ENCODE measurements at regions not wholly inside any gene's neighbourhood (a gene's known extent, or its start where the extent isn't known, plus 50 kb on each side); places are given as distances from the start of the nearest gene placed in this dataset.

DNA sequence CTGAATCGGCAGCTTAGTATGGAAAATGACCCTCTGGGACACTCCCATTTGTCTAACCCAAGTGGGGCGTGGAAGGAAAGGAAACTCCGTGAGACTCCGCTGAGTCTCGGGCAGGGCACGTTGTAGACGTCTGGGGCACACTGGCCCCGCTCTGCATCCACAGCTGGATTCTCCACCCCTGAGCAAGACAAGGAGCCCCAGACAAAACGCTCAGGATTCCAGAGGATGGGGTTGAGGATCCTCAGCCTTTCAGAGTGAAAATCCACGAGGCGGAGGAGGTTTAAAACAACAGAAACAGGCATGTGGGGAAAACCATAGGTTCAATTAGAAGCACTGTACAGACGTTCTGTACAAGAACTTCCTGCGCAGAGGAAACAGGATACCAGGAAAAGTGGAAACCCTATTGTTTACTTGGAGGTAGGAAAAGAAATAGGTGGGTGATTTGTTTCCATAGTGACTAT, 124.9 kb upstream of the ZNF236 start:
- ChIA-PET CTCF (ENCODE audit: partially characterized antibody) (no interaction called here), POLR2A (ENCODE audit: partially characterized antibody) (no interaction called here)
- Mint-ChIP-seq H3K4me1 (peaks cover 0 to 2% (median 0%) of the 10 kb centered on the region in 4 donors), H3K9me3 (peaks cover 0 to 2% (median 0%) of the 10 kb centered on the region in 8 donors), H3K36me3 (no peaks in the 10 kb centered on the region), H3K4me3 (no peak overlapping the region), H3K27ac (peak overlapping the region in 1 of 7 donors; percentile 37), H3K27me3 (peaks cover 35 to 40% of the 10 kb centered on the region in 2 donors)
- Histone ChIP-seq H3K9me3 (ENCODE audit: control insufficient read depth in 1 of 2, low read length in 2 of 2) (no peaks in the 10 kb centered on the region), H3K27ac (ENCODE audit: low read depth, low read length) (no peak overlapping the region), H3K27me3 (ENCODE audit: insufficient read depth, low read length) (peaks cover 7% of the 10 kb centered on the region), H3K36me3 (ENCODE audit: insufficient read depth, low read length) (no peaks in the 10 kb centered on the region), H3K4me1 (ENCODE audit: insufficient read depth, low read length) (no peaks in the 10 kb centered on the region), H3K4me3 (ENCODE audit: low read length in 2 of 2) (no peak overlapping the region)
- no peak for DNase-seq
- intact Hi-C loops (cut with micrococcal nuclease), result no loop called here

DNA sequence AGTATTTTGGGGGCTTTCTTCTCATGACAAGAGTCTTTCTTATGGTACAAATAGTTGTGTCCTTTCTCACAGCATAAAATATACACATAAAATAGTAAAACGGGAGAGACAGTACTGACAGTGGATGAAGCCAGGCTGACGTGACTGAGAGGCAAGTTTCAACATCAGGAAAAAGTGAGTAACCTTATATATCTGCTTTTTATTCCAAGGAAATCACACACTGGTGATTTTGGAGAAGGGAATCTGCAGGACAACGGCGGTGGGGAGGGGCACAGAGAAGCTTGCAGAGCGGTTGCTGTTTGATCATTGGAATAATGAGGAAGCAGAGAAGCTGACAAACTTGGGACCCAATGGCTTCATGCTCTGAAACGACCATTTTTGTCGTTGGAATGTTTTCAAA, 130.6 kb upstream of the ZNF236 start:
- no peaks in the 10 kb centered on the region for H3K4me1 ChIP-seq (ENCODE audit: insufficient read depth, low read length)
- H3K4me3 Mint-ChIP-seq, result no peak overlapping the region
- H3K4me3 ChIP-seq (ENCODE audit: low read length in 2 of 2), result no peak overlapping the region
- H3K27me3 ChIP-seq (ENCODE audit: insufficient read depth, low read length), result no peaks in the 10 kb centered on the region
- peaks cover 2 to 7% (median 2%) of the 10 kb centered on the region in 4 donors for H3K4me1 Mint-ChIP-seq
- no peak overlapping the region for H3K27ac ChIP-seq (ENCODE audit: low read depth, low read length)
- H3K27me3 Mint-ChIP-seq, result peaks cover 19 to 35% of the 10 kb centered on the region in 2 donors
- intact Hi-C loops (cut with micrococcal nuclease), result no loop called here
- ChIA-PET POLR2A (ENCODE audit: partially characterized antibody) (no interaction called here), CTCF (ENCODE audit: partially characterized antibody) (no interaction called here)
- no peaks in the 10 kb centered on the region for H3K9me3 ChIP-seq (ENCODE audit: control insufficient read depth in 1 of 2, low read length in 2 of 2)
- no peaks in the 10 kb centered on the region for H3K36me3 Mint-ChIP-seq
- H3K36me3 ChIP-seq (ENCODE audit: insufficient read depth, low read length), result no peaks in the 10 kb centered on the region
- H3K27ac Mint-ChIP-seq, result no peak overlapping the region
- peaks cover 0 to 2% (median 0%) of the 10 kb centered on the region in 8 donors for H3K9me3 Mint-ChIP-seq
- no peak for DNase-seq

DNA sequence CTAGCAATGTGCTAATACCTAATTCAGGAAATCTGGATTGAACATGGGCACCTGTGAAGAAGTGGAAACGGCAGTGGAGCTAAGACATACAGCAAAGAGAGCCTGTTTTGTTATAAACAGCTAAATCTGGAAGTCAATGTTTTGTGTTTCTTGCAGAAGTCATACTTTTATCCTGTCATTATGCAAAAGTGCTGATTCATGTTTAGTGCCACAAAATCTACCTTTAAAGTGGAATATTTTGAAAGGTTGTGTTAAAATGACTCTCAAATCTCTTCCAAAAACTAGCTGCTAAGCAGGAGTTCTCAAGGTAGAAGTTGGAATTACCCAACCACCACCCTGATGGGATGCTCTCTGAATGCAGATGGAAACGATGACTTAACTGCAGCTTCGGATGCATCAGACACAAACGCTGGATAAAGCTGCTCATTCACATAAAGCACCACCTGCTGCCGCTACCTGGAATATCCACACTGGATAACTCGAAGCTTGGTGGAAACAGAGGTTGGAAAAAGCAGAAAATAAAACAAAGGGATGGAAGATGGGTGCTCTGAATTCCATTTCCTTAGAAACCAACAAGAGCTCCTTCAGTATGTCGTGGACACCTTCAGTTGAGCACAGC, 132.6 kb upstream of the ZNF236 start:
- Histone ChIP-seq H3K4me3 (ENCODE audit: low read length in 2 of 2) (no peak overlapping the region), H3K36me3 (ENCODE audit: insufficient read depth, low read length) (no peaks in the 10 kb centered on the region), H3K4me1 (ENCODE audit: insufficient read depth, low read length) (no peaks in the 10 kb centered on the region), H3K27ac (ENCODE audit: low read depth, low read length) (no peak overlapping the region), H3K27me3 (ENCODE audit: insufficient read depth, low read length) (no peaks in the 10 kb centered on the region), H3K9me3 (ENCODE audit: control insufficient read depth in 1 of 2, low read length in 2 of 2) (no peaks in the 10 kb centered on the region)
- ChIA-PET CTCF (ENCODE audit: partially characterized antibody) (no interaction called here), POLR2A (ENCODE audit: partially characterized antibody) (no interaction called here)
- Mint-ChIP-seq H3K27ac (no peak overlapping the region), H3K27me3 (peaks cover 15 to 28% of the 10 kb centered on the region in 2 donors), H3K9me3 (no peaks in the 10 kb centered on the region), H3K4me1 (peaks cover 2 to 9% (median 4%) of the 10 kb centered on the region in 4 donors), H3K4me3 (no peak overlapping the region), H3K36me3 (no peaks in the 10 kb centered on the region)
- intact Hi-C loops (cut with micrococcal nuclease), result no loop called here
- no peak for DNase-seq

DNA sequence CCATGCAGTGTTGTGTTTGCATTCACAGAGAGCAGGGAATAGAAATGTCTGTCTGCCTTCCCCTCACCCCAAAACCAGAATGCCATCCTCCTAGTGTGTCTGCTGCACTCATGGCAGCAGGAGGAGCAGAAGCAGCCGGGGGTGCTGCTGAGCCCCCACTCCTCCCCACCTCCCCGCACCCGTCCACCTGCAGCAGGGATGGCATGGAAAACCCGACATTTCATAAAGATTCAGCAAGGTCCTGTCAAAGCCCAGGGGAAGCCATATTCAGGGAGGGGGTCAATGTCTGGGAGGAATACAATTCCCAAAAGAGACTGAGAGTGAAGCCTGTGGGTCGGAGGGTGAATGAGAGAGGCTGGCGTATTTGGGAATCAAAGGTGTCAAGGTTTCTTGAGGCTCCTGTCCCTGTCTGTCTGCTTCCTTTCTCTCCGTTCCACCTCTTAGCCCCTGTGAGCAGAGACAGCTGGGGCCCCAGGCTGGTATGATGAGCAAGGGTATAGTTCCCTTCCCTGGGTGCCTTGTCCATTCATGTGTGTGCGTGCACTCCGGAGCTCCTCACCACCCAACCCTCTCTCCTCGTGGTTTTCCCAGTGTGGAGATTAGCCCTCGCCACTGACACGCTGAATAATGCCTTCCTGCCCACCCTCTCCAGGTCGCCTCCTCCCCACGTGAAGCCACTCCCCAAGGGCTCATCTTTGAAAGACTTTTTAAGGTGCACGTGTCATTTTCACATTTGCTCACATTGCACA, 133.5 kb upstream of the ZNF236 start:
- Mint-ChIP-seq H3K4me1 (peaks cover 2 to 9% (median 4%) of the 10 kb centered on the region in 4 donors), H3K9me3 (no peaks in the 10 kb centered on the region), H3K27me3 (peaks cover 17 to 28% of the 10 kb centered on the region in 2 donors), H3K36me3 (no peaks in the 10 kb centered on the region), H3K4me3 (peak overlapping the region in 2 of 8 donors; percentile 13 to 27), H3K27ac (no peak overlapping the region)
- CTCF ChIA-PET (ENCODE audit: partially characterized antibody), result interaction anchor here (0.8 kb wide), 1 partner anchor 290 kb away, joined by 3 read pairs; no protein-coding TSS in a partner anchor
- Histone ChIP-seq H3K27ac (ENCODE audit: low read depth, low read length) (no peak overlapping the region), H3K36me3 (ENCODE audit: insufficient read depth, low read length) (no peaks in the 10 kb centered on the region), H3K4me3 (ENCODE audit: low read length in 2 of 2) (no peak overlapping the region), H3K27me3 (ENCODE audit: insufficient read depth, low read length) (no peaks in the 10 kb centered on the region), H3K9me3 (ENCODE audit: control insufficient read depth in 1 of 2, low read length in 2 of 2) (no peaks in the 10 kb centered on the region), H3K4me1 (ENCODE audit: insufficient read depth, low read length) (no peaks in the 10 kb centered on the region)
- intact Hi-C loops (cut with micrococcal nuclease), result no loop called here
- POLR2A ChIA-PET (ENCODE audit: partially characterized antibody), result no interaction called here
- no peak for DNase-seq

DNA sequence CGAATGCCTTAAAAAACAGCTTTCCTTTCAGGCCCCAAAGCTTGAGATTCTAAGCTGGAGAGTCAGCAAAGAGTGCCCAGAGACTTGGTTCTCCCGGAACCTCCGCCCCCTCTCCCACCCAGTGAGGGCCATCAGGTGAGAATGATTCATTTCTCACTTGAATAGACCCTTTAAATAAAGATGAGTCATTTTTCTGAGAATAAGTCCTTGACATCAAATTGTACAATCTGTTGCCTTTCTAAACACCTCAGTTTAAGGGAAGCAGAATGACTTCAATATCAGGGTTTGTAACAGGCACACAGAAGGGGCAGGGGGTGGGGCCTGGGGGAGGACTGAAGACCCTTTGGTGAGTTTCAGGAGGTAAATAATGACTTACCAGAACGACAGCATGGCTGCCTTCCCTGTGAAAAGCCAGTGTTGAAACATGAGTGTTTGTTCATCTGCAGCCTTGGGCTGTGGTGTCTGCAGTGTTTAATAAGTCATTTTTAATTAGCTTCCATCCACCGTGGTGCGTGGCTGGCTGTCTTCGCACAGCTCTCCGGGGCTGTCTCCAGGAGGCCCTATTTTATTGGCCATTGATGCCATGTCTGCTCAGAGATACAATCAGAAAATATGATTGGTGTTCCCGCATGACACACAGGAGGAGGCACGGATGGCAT, 134.9 kb upstream of the ZNF236 start:
- Histone ChIP-seq H3K36me3 (ENCODE audit: insufficient read depth, low read length) (no peaks in the 10 kb centered on the region), H3K4me3 (ENCODE audit: low read length in 2 of 2) (no peak overlapping the region), H3K27me3 (ENCODE audit: insufficient read depth, low read length) (no peaks in the 10 kb centered on the region), H3K4me1 (ENCODE audit: insufficient read depth, low read length) (no peaks in the 10 kb centered on the region), H3K27ac (ENCODE audit: low read depth, low read length) (no peak overlapping the region), H3K9me3 (ENCODE audit: control insufficient read depth in 1 of 2, low read length in 2 of 2) (no peaks in the 10 kb centered on the region)
- peaks cover 15 to 21% of the 10 kb centered on the region in 2 donors for H3K27me3 Mint-ChIP-seq
- ChIA-PET CTCF (ENCODE audit: partially characterized antibody) (interaction anchor here (0.7 to 1.3 kb wide), 2 partner anchors 25 to 287 kb away, joined by 4 read pairs; no protein-coding TSS in a partner anchor), POLR2A (ENCODE audit: partially characterized antibody) (no interaction called here)
- H3K9me3 Mint-ChIP-seq, result no peaks in the 10 kb centered on the region
- H3K36me3 Mint-ChIP-seq, result no peaks in the 10 kb centered on the region
- H3K4me3 Mint-ChIP-seq, result peak overlapping the region in 1 of 8 donors; percentile 25
- no peak for DNase-seq
- peaks cover 2 to 9% (median 4%) of the 10 kb centered on the region in 4 donors for H3K4me1 Mint-ChIP-seq
- intact Hi-C loops (cut with micrococcal nuclease), result no loop called here
- peak overlapping the region in 4 of 7 donors; percentile 19 to 63 (median 48) for H3K27ac Mint-ChIP-seq

DNA sequence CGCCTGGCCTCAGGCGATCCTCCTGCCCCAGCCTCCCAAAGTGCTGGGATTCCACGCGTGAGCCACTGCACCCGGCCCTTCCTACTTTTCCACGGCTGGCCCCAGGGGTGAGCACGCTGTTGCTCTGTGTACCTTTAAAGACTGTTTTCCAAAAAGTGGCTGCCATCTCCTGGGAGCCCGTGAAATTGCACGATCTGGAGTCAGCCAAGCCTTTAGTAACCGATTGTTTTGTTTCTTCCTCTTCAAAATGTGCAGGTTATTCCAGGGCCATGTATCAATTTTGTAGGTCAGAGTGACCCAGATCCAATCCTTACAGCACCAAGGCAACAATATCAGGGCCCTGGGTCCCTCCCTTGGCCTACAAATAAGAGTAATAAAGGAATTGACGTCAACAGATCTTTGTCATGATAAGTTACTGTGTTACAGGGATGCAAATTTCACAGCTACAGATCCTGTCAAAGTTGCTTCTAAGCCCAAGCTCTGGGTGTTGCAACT, 135.6 kb upstream of the ZNF236 start:
- ChIA-PET POLR2A (ENCODE audit: partially characterized antibody) (no interaction called here), CTCF (ENCODE audit: partially characterized antibody) (interaction anchor here (0.7 to 1.3 kb wide), 2 partner anchors 26 to 287 kb away, joined by 4 read pairs; no protein-coding TSS in a partner anchor)
- Mint-ChIP-seq H3K4me3 (no peak overlapping the region), H3K4me1 (peaks cover 2 to 9% (median 4%) of the 10 kb centered on the region in 4 donors), H3K27me3 (peaks cover 15 to 21% of the 10 kb centered on the region in 2 donors), H3K9me3 (no peaks in the 10 kb centered on the region), H3K36me3 (no peaks in the 10 kb centered on the region), H3K27ac (peak overlapping the region in 2 of 7 donors; percentile 46 to 54)
- intact Hi-C loops (cut with micrococcal nuclease), result no loop called here
- Histone ChIP-seq H3K9me3 (ENCODE audit: control insufficient read depth in 1 of 2, low read length in 2 of 2) (no peaks in the 10 kb centered on the region), H3K4me3 (ENCODE audit: low read length in 2 of 2) (no peak overlapping the region), H3K36me3 (ENCODE audit: insufficient read depth, low read length) (no peaks in the 10 kb centered on the region), H3K4me1 (ENCODE audit: insufficient read depth, low read length) (no peaks in the 10 kb centered on the region), H3K27ac (ENCODE audit: low read depth, low read length) (no peak overlapping the region), H3K27me3 (ENCODE audit: insufficient read depth, low read length) (no peaks in the 10 kb centered on the region)
- peak in 2 of 5 donors; percentile 9 to 13 for DNase-seq

DNA sequence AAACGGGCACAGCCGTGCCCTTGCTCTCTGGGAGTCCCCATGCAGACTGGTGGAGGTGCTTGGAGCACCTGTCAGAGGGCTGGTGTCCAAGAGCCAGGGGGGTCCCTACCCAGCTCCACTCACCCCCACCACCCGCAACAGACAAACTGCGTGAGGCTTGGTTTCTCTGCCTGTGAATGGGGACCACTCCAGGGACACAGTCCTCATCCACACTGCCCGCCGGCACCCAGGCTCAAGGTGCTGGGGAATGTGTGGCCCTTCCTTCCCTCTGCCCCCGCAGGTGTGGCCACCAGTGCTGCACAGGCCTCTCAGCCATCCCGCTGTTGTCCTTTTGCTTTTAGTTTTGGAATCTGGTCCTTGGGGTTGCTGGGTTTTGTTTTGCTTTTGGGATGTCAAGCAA, 136.5 kb upstream of the ZNF236 start:
- no peak overlapping the region for H3K27ac Mint-ChIP-seq
- Histone ChIP-seq H3K27me3 (ENCODE audit: insufficient read depth, low read length) (no peaks in the 10 kb centered on the region), H3K4me1 (ENCODE audit: insufficient read depth, low read length) (no peaks in the 10 kb centered on the region), H3K4me3 (ENCODE audit: low read length in 2 of 2) (no peak overlapping the region), H3K27ac (ENCODE audit: low read depth, low read length) (no peak overlapping the region), H3K9me3 (ENCODE audit: control insufficient read depth in 1 of 2, low read length in 2 of 2) (no peaks in the 10 kb centered on the region), H3K36me3 (ENCODE audit: insufficient read depth, low read length) (no peaks in the 10 kb centered on the region)
- H3K4me3 Mint-ChIP-seq, result no peak overlapping the region
- ChIA-PET CTCF (ENCODE audit: partially characterized antibody) (no interaction called here), POLR2A (ENCODE audit: partially characterized antibody) (no interaction called here)
- H3K27me3 Mint-ChIP-seq, result peaks cover 15% of the 10 kb centered on the region in 2 donors
- peaks cover 2 to 9% (median 4%) of the 10 kb centered on the region in 4 donors for H3K4me1 Mint-ChIP-seq
- intact Hi-C loops (cut with micrococcal nuclease), result no loop called here
- H3K36me3 Mint-ChIP-seq, result no peaks in the 10 kb centered on the region
- no peaks in the 10 kb centered on the region for H3K9me3 Mint-ChIP-seq
- no peak for DNase-seq
